ENCODE measurements at regions not wholly inside any gene's neighbourhood (a gene's known extent, or its start where the extent isn't known, plus 50 kb on each side); places are given as distances from the start of the nearest gene placed in this dataset.

GRCh38 chr21:40901691-40902090, 54.7 kb upstream of the DSCAM start:
- intact Hi-C loops (cut with DNase I), result no loop called here
- DNase-seq (ENCODE audit: missing footprints), result no peak

GRCh38 chr21:40902299-40902698, 55.3 kb upstream of the DSCAM start:
- DNase-seq (ENCODE audit: missing footprints) (no peak), ATAC-seq (peak; percentile 79)
- intact Hi-C loops (cut with DNase I), result no loop called here

More at GRCh38 chr21:40901691-40902090, 54.7 kb upstream of the DSCAM start:
- peak; percentile 84 for ATAC-seq

GRCh38 chr21:40902993-40903392, 56.0 kb upstream of the DSCAM start:
- no peak for DNase-seq (ENCODE audit: missing footprints)
- intact Hi-C loops (cut with DNase I), result no loop called here
- no peak for ATAC-seq

- ATAC-seq, result no peak
- intact Hi-C loops (cut with DNase I), result no loop called here
- no peak for DNase-seq (ENCODE audit: missing footprints)
Observed at GRCh38 chr21:40905251-40905650, 58.3 kb upstream of the DSCAM start.

- ATAC-seq (no peak), DNase-seq (ENCODE audit: missing footprints) (no peak)
- intact Hi-C loops (cut with DNase I), result no loop called here
Observed at GRCh38 chr21:40912375-40912774, 65.4 kb upstream of the DSCAM start.

- DNase-seq (ENCODE audit: missing footprints), result no peak
- intact Hi-C loops (cut with DNase I), result no loop called here
- no peak for ATAC-seq
Observed at GRCh38 chr21:40915114-40915513, 68.2 kb upstream of the DSCAM start.

DNA sequence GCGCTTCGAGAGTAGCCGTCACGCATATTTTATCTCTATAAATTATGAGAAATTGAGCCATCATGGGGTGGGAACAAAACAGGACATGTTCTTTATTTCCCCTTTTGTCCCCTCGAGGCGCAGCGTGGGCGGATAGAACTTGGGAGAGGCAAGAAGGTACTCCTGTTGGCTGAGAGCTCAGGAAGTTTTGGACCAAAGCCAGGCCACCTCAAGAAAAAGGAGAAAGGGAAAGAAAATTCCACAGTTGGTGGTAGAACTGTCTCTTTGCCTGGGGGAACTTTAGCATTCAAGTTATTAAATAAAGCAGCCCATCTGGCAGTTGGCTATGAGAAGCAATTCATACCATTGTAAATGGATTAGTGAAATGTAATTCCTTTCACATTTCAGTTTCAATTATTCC, 76.4 kb upstream of the DSCAM start:
- intact Hi-C loops (cut with DNase I), result no loop called here
- ATAC-seq (no peak), DNase-seq (ENCODE audit: missing footprints) (no peak)

- ATAC-seq (no peak), DNase-seq (ENCODE audit: missing footprints) (no peak)
- intact Hi-C loops (cut with DNase I), result no loop called here
Observed at GRCh38 chr21:40923901-40924300, 76.9 kb upstream of the DSCAM start.

GRCh38 chr21:40924641-40925040, 77.7 kb upstream of the DSCAM start:
- no peak for DNase-seq (ENCODE audit: missing footprints)
- intact Hi-C loops (cut with DNase I), result no loop called here
- no peak for ATAC-seq

- intact Hi-C loops (cut with DNase I), result no loop called here
- ATAC-seq, result no peak
Observed at GRCh38 chr21:40926238-40926637, 79.3 kb upstream of the DSCAM start.

GRCh38 chr21:40929833-40930232, 82.9 kb upstream of the DSCAM start:
- intact Hi-C loops (cut with DNase I), result no loop called here

More at GRCh38 chr21:40926238-40926637, 79.3 kb upstream of the DSCAM start:
- DNase-seq (ENCODE audit: missing footprints), result no peak

DNA sequence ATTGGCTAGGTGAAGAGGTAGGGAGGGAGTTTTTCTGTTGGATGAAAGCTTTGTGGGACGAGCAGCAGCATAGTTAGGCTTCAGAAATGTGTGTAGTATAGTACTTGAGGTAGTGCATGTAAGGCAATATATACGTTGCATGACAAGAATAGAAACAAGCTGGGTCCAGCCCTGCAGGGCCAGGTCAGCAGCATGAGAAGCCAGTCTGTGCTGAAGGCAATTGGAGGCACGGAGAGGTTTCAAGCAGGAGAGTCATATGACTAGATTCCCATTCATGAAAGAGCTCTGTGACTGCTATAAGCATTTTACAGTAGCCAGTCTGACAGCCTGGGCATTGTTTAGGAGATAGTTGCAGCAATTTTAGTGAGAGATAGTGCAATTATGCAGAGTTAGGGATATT, 84.2 kb upstream of the DSCAM start:
- DNase-seq (ENCODE audit: missing footprints), result no peak
- ATAC-seq, result no peak
- intact Hi-C loops (cut with DNase I), result no loop called here

More at GRCh38 chr21:40929833-40930232, 82.9 kb upstream of the DSCAM start:
- DNase-seq (ENCODE audit: missing footprints), result no peak
- no peak for ATAC-seq

- ATAC-seq, result peak; percentile 60
- no peak for DNase-seq (ENCODE audit: missing footprints)
- intact Hi-C loops (cut with DNase I), result no loop called here
Observed at GRCh38 chr21:40936178-40936577, 89.2 kb upstream of the DSCAM start.

GRCh38 chr21:40936771-40937261, 89.9 kb upstream of the DSCAM start:
- ATAC-seq (no peak), DNase-seq (ENCODE audit: missing footprints) (no peak)
- intact Hi-C loops (cut with DNase I), result no loop called here

GRCh38 chr21:40938078-40938477, 91.1 kb upstream of the DSCAM start:
- peak; percentile 37 for ATAC-seq
- intact Hi-C loops (cut with DNase I), result no loop called here
- DNase-seq (ENCODE audit: missing footprints), result no peak

GRCh38 chr21:40938611-40939010, 91.7 kb upstream of the DSCAM start:
- DNase-seq (ENCODE audit: missing footprints), result no peak
- intact Hi-C loops (cut with DNase I), result no loop called here
- no peak for ATAC-seq

- DNase-seq (ENCODE audit: missing footprints) (no peak), ATAC-seq (no peak)
- intact Hi-C loops (cut with DNase I), result no loop called here
Observed at GRCh38 chr21:40947713-40948112, 100.8 kb upstream of the DSCAM start.

- DNase-seq (ENCODE audit: missing footprints), result no peak
- no peak for ATAC-seq
- intact Hi-C loops (cut with DNase I), result no loop called here
Observed at GRCh38 chr21:40950970-40951369, 104.0 kb upstream of the DSCAM start.

DNA sequence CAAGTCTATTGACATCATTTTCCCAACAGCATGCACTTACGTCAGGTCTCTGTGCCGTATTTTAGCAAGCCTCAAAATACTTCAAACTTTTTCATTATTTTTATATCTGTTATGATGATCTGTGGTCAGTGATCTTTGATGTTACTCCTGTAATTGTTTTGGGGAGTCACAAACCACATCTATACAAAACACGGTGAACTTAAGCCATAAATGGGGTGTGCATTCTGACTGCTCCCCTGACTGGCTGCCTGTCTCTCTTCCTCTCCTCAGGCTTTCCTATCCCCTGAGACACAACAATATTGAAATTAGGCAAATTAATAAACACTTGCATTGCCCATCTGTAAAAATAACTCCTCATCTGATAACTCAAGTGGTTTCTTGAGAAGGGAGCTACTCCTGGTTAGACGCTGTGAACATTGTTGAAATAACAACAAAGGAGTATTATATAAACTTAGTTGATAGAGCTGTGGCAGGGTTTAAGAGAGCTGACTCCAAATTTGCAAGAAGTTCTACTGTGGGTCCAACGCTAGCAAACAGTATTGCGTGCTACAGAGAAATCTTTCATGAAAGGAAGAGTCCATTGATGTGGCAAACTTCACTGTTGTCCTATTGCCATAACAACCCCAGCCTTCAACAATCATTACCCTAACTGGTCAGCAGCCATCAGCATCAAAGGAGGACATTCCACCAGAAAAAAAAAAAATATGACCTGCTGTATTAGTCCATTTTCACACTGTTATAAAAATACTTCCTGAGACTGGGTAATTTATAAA, 105.8 kb upstream of the DSCAM start:
- intact Hi-C loops (cut with DNase I), result no loop called here
- no peak for ATAC-seq
- DNase-seq (ENCODE audit: missing footprints), result no peak

GRCh38 chr21:40964691-40965090, 117.7 kb upstream of the DSCAM start:
- intact Hi-C loops (cut with DNase I), result no loop called here
- ATAC-seq, result no peak
- no peak for DNase-seq (ENCODE audit: missing footprints)

DNA sequence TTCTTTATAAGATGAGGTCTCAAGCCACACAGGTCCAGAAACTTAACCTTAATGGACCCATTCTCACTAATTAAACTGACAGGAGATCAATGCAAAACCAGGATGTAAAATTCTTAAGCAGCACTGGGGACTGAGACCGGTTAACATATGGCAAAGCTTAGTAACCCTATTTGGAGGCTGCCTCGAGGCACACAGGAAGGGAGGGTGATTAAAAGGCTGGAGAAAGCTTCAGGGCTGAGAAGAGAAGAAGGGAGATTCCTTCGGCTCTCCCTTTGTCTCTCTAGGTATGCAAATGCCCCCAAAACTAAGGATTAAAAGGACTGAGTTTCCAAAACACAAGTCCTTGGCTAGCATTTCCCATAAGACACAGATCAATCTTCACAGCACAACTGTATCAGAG, 120.8 kb upstream of the DSCAM start:
- intact Hi-C loops (cut with DNase I), result no loop called here
- no peak for ATAC-seq

More for the DNA sequence above, 120.8 kb upstream of the DSCAM start:
- no peak for DNase-seq (ENCODE audit: missing footprints)

Data from Right ventricle myocardium inferior (tissue), 1 donor.